Neuron (in vitro differentiated cells): ENCODE measurements at regions not wholly inside any gene's neighbourhood (a gene's known extent, or its start where the extent isn't known, plus 50 kb on each side); places are given as distances from the start of the nearest gene placed in this dataset.

Experiments
- H2AFZ ChIP-seq: one replicate; pipeline ENCODE4 v1.6.1; 2013; ENCODE audit warnings: low read depth, mild to moderate bottlenecking, inconsistent platforms, low read length, moderate library complexity
- H3K27me3 ChIP-seq: one replicate; pipeline ENCODE4 v1.6.1; 2013; ENCODE audit warnings: low read length; ENCODE audit not compliant: insufficient read depth
- H3K36me3 ChIP-seq: one replicate; pipeline ENCODE4 v1.6.1; 2013; ENCODE audit warnings: low read length; ENCODE audit not compliant: insufficient read depth
- H3K4me1 ChIP-seq: one replicate; pipeline ENCODE4 v1.6.1; 2013; ENCODE audit warnings: low read length; ENCODE audit not compliant: insufficient read depth
- H3K4me3 ChIP-seq: 2 replicates; pipeline ENCODE4 v1.5.1; 2013; ENCODE audit warnings: mild to moderate bottlenecking, low read length, moderate library complexity
- H3K9me3 ChIP-seq: one replicate; pipeline ENCODE4 v1.6.1; 2013; ENCODE audit warnings: low read length

DNA sequence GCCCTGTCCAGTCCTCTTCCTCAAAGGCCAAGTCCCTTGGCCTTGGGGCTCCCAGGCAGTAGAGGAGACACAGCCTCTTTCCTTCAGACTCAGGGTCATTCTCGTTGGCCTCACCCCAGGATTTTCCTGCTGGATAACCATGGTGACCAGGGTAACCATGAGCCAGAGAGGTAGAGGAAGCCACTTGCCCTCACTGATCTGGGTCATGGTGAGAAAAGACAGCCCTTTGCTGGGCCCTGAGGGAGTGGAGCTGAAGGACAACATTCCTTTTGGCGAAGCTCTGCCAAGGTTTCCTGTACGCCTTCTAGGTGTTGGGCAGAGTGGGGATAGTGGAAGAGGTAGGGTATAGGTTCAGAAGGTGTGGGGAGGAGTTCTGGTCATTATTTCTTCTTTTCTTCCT, 53.1 kb upstream of the WNT4 start:
- no peaks in the 10 kb centered on the region for H3K36me3 ChIP-seq
- no peaks in the 10 kb centered on the region for H3K9me3 ChIP-seq
- no peaks in the 10 kb centered on the region for H3K4me1 ChIP-seq
- no peak overlapping the region for H3K4me3 ChIP-seq
- H3K27me3 ChIP-seq: no peaks in the 10 kb centered on the region
- no peak overlapping the region for H2AFZ ChIP-seq

DNA sequence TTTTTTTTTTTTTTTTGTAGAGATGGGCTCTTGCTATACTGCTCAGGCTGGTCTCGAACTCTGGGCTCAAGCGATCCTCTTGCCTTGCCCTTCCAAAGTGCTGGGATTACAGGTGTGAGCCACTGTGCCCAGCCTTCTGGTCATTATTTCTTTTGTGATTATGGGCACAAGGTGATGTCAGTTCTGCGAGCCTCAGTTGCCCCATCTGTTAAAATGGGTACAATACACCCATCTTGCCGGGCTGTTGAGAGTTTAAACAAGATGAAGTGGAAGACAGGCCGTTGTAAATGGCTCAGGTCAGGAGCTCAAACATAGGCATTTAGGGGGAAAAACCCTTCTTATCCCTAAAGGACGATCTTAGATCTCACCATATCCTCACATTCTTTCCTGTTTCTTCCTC, 53.7 kb upstream of the WNT4 start:
- Histone ChIP-seq H2AFZ (no peak overlapping the region), H3K4me1 (no peaks in the 10 kb centered on the region), H3K4me3 (no peak overlapping the region), H3K9me3 (no peaks in the 10 kb centered on the region), H3K36me3 (no peaks in the 10 kb centered on the region), H3K27me3 (no peaks in the 10 kb centered on the region)

DNA sequence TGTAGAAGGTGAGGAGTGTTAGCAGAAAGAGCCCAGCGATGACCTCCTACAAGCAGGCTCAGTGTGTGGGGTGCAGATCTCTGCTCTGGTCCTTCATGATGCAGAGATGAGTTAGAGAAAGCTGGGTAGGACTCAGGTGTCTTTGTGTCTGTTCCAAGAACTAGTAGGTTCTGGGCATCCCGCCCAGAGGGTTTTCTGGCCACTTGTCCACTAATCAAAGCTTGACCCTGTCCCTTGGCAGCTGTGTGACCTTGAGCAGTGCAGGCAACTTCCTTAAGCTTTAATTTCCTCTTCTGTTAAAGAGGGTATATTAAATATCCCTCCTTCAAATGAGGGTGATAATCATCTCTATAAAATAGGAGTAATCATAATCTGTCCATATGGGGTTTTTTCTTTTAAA, 54.7 kb upstream of the WNT4 start:
- H2AFZ ChIP-seq: no peak overlapping the region
- H3K27me3 ChIP-seq: no peaks in the 10 kb centered on the region

DNA sequence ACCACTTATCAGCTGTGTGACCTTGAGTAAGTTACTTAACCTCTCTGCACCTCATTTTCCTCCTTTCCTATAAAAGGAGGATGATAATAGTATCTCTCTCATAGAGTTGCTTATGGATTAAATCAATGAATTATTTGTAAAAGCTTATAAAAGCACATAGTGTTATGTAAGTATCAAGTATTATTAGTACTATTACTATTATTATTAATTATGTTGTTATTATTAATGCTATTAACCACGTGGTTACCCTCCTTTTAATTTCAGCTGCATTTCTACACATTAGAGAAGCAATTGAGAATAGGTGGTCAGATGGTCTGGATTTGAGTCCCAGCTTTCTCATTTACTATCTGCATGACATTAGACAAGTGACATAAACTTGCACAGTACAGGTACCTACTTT, 58.1 kb upstream of the WNT4 start:
- H3K4me1 ChIP-seq: no peaks in the 10 kb centered on the region
- H2AFZ ChIP-seq: no peak overlapping the region
- H3K9me3 ChIP-seq: no peaks in the 10 kb centered on the region
- no peaks in the 10 kb centered on the region for H3K36me3 ChIP-seq
- peaks cover 9% of the 10 kb centered on the region for H3K27me3 ChIP-seq
- no peak overlapping the region for H3K4me3 ChIP-seq

More for the DNA sequence above, 54.7 kb upstream of the WNT4 start:
- H3K4me1 ChIP-seq: no peaks in the 10 kb centered on the region
- no peaks in the 10 kb centered on the region for H3K9me3 ChIP-seq
- H3K4me3 ChIP-seq: no peak overlapping the region
- H3K36me3 ChIP-seq: no peaks in the 10 kb centered on the region

DNA sequence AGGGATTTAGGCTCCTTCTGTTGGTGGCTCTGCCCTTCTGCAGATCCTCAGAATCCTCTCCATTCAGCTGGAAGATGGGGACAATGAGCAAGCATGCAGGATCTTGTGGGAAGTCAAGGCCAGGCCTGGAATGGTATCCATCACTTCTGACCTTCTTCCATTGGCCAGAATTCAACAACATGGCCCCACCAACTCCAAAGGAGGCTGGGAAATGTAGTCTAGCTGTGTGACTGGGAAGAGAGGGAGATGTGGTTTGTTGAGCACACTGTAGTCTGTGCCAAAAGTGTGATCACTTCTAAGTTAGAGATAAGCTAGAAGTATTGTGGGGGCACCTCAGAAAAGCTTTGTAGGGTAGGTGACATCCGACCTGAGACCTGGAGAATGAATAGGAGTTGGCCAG, 60.4 kb upstream of the WNT4 start:
- Histone ChIP-seq H3K9me3 (no peaks in the 10 kb centered on the region), H3K4me3 (no peak overlapping the region), H3K4me1 (peaks cover 13% of the 10 kb centered on the region), H2AFZ (no peak overlapping the region), H3K27me3 (peaks cover 20% of the 10 kb centered on the region), H3K36me3 (no peaks in the 10 kb centered on the region)

DNA sequence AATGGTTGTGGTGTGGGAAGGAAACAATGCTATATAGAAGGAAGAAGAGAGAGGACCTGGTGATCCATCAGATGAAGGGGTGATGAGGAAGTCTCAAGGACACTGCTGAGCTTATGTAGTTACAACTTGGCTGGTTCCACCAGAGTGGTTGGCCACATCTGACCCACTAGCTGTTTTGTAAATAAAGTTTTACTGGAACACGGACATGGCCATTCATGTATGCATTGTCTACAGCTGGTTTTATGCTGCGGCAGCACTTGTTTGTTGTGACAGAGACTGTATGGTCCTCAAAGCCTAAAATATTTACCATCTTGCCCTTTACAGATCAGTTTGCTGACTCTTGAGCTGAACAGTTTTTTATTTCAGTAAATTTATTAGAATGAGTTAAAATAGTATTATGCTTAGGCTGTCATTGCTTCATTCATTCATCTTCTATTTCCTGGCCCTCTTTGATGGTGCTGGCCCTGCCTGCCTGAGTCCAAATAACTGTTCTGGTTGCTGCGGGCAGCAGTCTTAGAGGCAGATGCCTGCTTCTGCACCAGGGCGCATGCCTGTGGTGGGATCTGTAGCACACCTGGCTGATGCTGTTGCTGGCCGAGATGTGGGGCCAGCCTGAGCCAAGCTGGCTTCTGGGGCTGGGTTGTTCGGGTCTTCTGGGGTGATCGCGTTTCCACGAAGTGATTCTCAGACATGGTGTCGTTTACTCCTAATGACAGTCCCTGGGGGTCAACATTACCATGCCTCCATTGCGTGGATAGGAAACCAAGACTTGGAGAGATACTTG, 61.4 kb upstream of the WNT4 start:
- H3K4me3 ChIP-seq: no peak overlapping the region
- H3K9me3 ChIP-seq: no peaks in the 10 kb centered on the region
- H3K27me3 ChIP-seq: peaks cover 20% of the 10 kb centered on the region
- H2AFZ ChIP-seq: no peak overlapping the region
- H3K36me3 ChIP-seq: no peaks in the 10 kb centered on the region
- H3K4me1 ChIP-seq: peaks cover 22% of the 10 kb centered on the region

DNA sequence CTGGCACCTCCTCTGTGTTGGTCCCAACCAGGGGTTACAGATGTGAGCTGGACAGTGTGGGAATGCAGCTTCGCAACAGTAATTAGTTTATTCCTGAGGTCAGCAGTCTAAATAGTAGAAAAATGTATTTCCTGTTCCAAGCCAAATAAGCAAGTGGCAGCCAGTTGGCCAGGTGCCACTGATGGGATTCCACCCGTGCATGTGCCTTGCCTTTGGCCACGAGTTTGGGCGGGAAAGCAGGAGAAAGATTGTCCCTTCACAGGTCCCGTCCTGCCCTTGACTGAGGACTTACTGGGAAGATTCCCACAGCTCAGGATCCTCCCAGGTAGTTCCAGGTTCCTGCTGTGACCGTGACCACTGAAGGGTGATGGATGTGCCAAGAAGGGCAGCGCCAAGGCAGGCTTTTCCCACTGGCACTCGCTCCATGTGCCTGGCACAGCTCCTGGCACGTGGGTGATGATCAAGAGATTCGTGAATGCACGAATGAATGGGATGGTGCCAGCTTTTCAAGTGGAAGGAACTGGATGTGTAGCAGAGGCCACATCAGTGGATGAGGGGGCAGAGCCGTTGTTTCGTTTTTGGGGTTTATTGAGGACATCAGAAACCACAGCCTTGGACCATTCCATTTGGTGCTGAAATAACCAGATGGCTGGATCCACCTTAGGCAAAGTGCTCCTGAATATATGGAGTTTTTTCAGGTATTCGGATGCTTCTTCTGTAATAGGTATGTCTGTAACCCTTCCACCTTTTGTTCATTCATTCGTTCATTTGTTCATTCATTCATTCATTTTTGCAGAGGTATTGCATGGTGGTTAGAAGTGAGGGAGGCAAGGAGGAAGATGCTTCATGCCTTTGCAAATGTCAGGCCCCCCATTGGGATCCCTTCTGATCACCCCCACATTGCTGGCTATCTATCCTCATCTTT, 62.4 kb upstream of the WNT4 start:
- Histone ChIP-seq H3K4me1 (peaks cover 26% of the 10 kb centered on the region), H3K4me3 (no peak overlapping the region), H3K9me3 (no peaks in the 10 kb centered on the region), H3K36me3 (no peaks in the 10 kb centered on the region), H3K27me3 (peaks cover 23% of the 10 kb centered on the region), H2AFZ (no peak overlapping the region)

DNA sequence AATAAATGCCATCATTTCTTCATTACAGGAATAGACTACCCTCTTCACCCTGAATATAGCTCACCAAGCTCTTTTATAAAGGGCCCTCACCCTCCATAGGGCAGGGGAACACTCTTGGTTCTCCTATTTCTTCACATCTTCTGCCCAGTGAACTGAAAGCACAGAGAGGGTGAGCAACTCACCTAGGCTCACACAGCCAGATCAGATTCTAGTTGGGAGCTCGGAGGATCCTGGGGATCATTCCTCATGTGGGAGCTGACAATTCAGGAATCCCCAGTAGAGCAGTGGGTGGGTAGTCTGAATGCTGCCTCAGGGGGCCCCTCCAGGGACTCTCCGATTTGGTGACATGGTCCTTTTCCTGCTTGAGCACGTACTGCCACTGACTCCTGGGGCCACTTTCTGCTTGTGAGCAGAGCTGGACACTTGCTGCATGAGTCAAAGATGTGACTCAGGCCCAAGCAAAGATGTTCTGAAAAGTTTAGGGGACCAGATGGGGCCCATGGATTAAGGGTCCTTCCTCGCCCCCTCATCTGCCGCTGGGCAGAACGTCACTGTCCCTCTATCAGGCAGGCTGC, 63.7 kb upstream of the WNT4 start:
- Histone ChIP-seq H3K27me3 (peaks cover 36% of the 10 kb centered on the region), H3K4me1 (peaks cover 26% of the 10 kb centered on the region), H3K9me3 (no peaks in the 10 kb centered on the region), H3K4me3 (no peak overlapping the region), H3K36me3 (no peaks in the 10 kb centered on the region), H2AFZ (no peak overlapping the region)

DNA sequence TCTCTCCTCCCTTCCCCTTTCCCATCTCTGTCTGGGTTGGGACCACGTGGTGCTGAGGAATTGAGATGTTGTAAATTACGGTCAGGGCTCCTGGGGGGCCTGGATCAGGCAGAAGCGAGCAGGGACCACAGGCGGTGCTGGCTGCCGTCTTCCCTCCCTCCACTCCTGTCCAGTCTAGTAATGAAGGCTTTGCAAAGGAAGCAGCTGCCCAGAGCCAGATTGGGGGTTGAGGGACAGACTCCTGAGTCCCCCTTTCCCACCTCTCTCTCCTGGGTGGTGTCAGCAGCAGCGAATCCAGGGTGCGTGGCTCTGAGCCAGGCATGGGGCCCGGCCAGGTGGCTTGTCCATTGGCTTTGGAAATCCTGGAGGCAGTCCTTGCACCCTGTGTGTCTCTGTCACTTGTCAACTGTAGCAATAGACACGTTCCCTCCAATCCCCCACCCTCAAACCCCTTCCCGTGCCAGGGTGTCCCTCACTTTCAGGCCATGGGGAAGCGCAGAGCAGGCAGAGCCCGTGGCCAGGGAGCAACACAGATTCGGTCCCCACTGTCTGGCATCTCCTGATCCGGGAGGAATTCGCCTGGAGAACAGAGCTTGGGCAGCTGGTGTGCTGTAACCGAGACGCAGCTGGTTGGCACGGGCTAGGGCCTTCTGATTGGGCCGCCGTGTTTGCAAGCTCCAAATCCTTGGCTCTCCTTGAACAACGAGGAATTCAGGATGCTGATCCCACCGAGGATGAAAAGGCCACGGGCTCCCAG, 64.8 kb upstream of the WNT4 start:
- Histone ChIP-seq H2AFZ (no peak overlapping the region), H3K4me1 (peaks cover 26% of the 10 kb centered on the region), H3K36me3 (no peaks in the 10 kb centered on the region), H3K27me3 (peaks cover 45% of the 10 kb centered on the region), H3K9me3 (no peaks in the 10 kb centered on the region), H3K4me3 (no peak overlapping the region)

DNA sequence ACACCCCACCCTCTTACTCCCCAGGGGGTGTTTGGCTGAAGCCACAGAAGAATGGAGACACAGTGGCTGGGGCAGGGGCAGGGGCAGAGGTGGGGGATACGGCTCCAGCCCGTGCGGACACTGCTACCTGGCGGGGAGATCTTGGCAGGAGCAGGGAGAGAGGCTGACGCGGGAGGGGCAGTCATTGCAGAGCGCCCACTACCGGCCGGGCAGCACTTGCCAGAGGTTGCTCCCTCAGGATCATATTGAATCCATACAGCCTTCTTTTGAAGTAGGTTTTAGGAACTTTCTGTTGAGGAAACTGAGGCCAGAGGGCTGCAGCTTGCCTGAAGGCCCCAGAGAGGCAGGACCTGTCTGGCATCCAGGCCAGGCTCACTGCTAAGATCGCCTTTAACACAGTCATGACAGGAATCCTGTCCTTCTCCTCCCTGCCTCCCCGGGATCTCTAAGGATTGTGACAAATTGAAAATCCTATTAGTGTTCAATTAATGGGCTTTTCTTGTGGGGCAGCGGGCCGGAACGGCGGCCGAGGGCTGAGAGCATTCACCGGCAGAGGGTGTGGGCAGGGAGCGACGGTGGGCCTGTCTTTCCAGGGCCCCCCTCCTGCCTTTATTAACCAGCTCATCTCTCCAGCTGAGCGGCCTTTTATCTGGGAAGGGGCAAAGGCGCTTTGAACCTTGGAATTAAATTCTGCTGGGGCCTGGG, 65.5 kb upstream of the WNT4 start:
- Histone ChIP-seq H3K36me3 (no peaks in the 10 kb centered on the region), H3K9me3 (no peaks in the 10 kb centered on the region), H2AFZ (no peak overlapping the region), H3K4me3 (no peak overlapping the region), H3K4me1 (peaks cover 26% of the 10 kb centered on the region), H3K27me3 (peaks cover 50% of the 10 kb centered on the region)

DNA sequence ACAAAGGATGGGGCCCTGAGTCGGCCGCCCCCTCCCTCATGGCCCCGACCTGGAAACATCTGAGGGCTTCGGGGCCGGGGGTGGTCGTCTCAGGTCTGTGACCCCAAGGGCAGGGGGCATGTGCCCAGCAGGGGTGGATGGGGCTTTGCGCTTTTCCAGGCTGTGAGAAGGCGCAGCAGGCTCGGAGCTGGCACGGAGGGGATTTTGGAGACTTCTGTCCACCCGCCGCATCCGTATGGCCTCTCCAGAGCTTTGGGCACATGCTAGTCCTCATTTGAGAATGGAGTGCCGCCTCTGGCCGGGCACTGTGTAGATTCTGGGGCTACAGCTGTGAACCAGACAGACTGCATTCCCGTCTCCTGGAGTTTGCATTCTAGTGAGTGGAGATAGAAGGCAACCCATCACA, 66.1 kb upstream of the WNT4 start:
- no peaks in the 10 kb centered on the region for H3K9me3 ChIP-seq
- peaks cover 26% of the 10 kb centered on the region for H3K4me1 ChIP-seq
- H3K27me3 ChIP-seq: peaks cover 47% of the 10 kb centered on the region
- H2AFZ ChIP-seq: no peak overlapping the region
- H3K36me3 ChIP-seq: no peaks in the 10 kb centered on the region
- H3K4me3 ChIP-seq: no peak overlapping the region

DNA sequence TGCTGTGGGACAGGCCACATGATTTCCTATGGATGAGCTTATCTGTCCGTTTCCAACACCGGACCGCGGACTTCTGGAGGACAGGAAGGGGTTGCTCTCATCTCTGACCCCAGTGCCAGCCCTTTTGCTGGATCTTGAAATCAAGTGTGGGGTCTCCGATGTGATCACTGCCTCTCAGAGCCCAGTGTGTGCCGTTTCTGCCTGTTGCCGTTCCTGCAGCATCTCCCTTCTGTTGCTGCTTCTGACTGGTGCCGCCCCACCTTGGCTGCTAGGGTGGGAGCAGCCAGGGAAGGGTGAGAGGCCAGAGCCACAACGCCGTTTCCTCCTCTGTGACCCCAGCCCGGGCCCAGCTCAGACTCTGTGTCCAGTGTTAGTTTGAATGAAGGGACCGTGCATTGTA, 67.3 kb upstream of the WNT4 start:
- Histone ChIP-seq H2AFZ (no peak overlapping the region), H3K9me3 (no peaks in the 10 kb centered on the region), H3K4me3 (no peak overlapping the region), H3K27me3 (peaks cover 43% of the 10 kb centered on the region), H3K4me1 (peaks cover 26% of the 10 kb centered on the region), H3K36me3 (no peaks in the 10 kb centered on the region)
